K562 (cell line): ENCODE measurements at regions not wholly inside any gene's neighbourhood (a gene's known extent, or its start where the extent isn't known, plus 50 kb on each side); places are given as distances from the start of the nearest gene placed in this dataset.

Experiments used
- ATAC-seq: fragments of 200-7000 bp; cut with Tn5 transposase; 3 replicates; pipeline ENCODE4 v1.9.1; 2020; ENCODE audit warnings: moderate library complexity
- BruUV-seq: library from RNA; stranded (reverse); fragments of 400-500 nt; replicated peaks from 2 replicates; lab custom pipeline; 2021; lab: Mats Ljungman, UMichigan
- CTCF ChIA-PET: fragments of 300-600 bp; formaldehyde crosslinking; extraction: SDS; loops from one replicate; lab custom pipeline; 2021; ENCODE audit warnings: low intra/inter-chr PET ratio; lab: Yijun Ruan, JAX
- POLR2A ChIA-PET: fragments of 300-600, 350-650 bp; sonication (Branson Sonifier 250); formaldehyde crosslinking; extraction: SDS; loops from one replicate; lab custom pipeline; 2021; ENCODE audit warnings: antibody characterized with exemption, inconsistent platforms; lab: Yijun Ruan, JAX
- DNase-seq, 4 experiments: peaks; one replicate each; pipeline versions ENCODE4 v3.0.0 to v3.0.0-alpha.2; 2011 to 2018; ENCODE audit warnings: low spot score in 3 of 4, mixed read lengths in 3 of 4; ENCODE audit errors: extremely low read depth in 1 of 4
- FAIRE-seq: peaks from 2 replicates; lab custom pipeline; 2011; peaks lifted over from hg19 to GRCh38; lab: Jason Lieb, UNC
- H2AFZ ChIP-seq: 2 replicates; pipeline ENCODE4 v1.6.0; 2011; ENCODE audit warnings: low read depth, low read length, control low read depth, inconsistent platforms
- H3K27ac ChIP-seq: fragments of 200-600 bp; 3 replicates; pipeline ENCODE4 v1.8.0; 2011; ENCODE audit warnings: low read depth, mild to moderate bottlenecking, control low read depth, inconsistent platforms, low read length, moderate library complexity, mixed read lengths; ENCODE audit errors: extremely low read depth
- H3K27me3 ChIP-seq, 2 experiments: fragments of 300-600 bp in 1 of 2; 2 replicates in 1 of 2; 3 replicates in 1 of 2; pipeline versions ENCODE4 v1.6.0 to v1.8.0; 2011; ENCODE audit warnings: inconsistent platforms in 2 of 2, low read length in 2 of 2, mild to moderate bottlenecking in 1 of 2, mixed read lengths in 1 of 2, moderate library complexity in 1 of 2; ENCODE audit not compliant: control insufficient read depth in 2 of 2, insufficient read depth in 2 of 2
- H3K36me3 ChIP-seq: fragments of 300-600 bp; 3 replicates; pipeline ENCODE4 v1.8.0; 2011; ENCODE audit warnings: mild to moderate bottlenecking, low read length, inconsistent platforms; ENCODE audit not compliant: control insufficient read depth, insufficient read depth
- H3K4me1 ChIP-seq, 2 experiments: fragments of 200-600 bp in 1 of 2; replicated peaks in 1 of 2; 2 replicates in 1 of 2; 3 replicates in 1 of 2; pipeline versions ENCODE4 v1.5.1 to v1.8.0; 2011; ENCODE audit warnings: inconsistent platforms in 2 of 2, low read length in 2 of 2, mild to moderate bottlenecking in 1 of 2, mixed read lengths in 1 of 2, moderate library complexity in 1 of 2; ENCODE audit not compliant: control insufficient read depth in 2 of 2, insufficient read depth in 2 of 2
- H3K4me2 ChIP-seq: 2 replicates; pipeline ENCODE4 v1.6.1; 2011; ENCODE audit warnings: low read length, control low read depth, inconsistent platforms, mixed read lengths; ENCODE audit not compliant: insufficient read depth
- H3K4me3 ChIP-seq: fragments of 200-600 bp; sonication (generic), shearing (Covaris generic); 2 replicates; pipeline ENCODE4 v1.5.1; 2016; ENCODE audit warnings: control low read depth, inconsistent platforms
- H3K79me2 ChIP-seq: fragments of 200-600 bp; 3 replicates; pipeline ENCODE4 v1.8.0; 2011; ENCODE audit warnings: low read length, inconsistent platforms; ENCODE audit not compliant: control insufficient read depth, insufficient read depth
- H3K9ac ChIP-seq, 2 experiments: 2 replicates each; pipeline versions ENCODE4 v1.6.0 to v1.6.1; 2011; ENCODE audit warnings: low read depth in 2 of 2, low read length in 2 of 2, control low read depth in 1 of 2, inconsistent platforms in 1 of 2, mild to moderate bottlenecking in 1 of 2, mixed read lengths in 1 of 2; ENCODE audit not compliant: insufficient read depth in 1 of 2
- H3K9me1 ChIP-seq: one replicate; pipeline ENCODE4 v1.6.0; 2011; ENCODE audit warnings: inconsistent platforms, mild to moderate bottlenecking, low read length, moderate library complexity; ENCODE audit not compliant: control insufficient read depth, insufficient read depth
- H3K9me3 ChIP-seq: replicated peaks from 2 replicates; pipeline ENCODE4 v1.5.1; 2011; ENCODE audit warnings: low read depth, low read length, inconsistent platforms; ENCODE audit not compliant: control insufficient read depth, insufficient read depth
- H4K20me1 ChIP-seq: replicated peaks from 2 replicates; pipeline ENCODE4 v1.6.1; 2011; ENCODE audit warnings: low read length, inconsistent platforms, mixed read lengths; ENCODE audit not compliant: control insufficient read depth, insufficient read depth
- ARID4B ChIP-seq: sonication (generic); formaldehyde crosslinking; IDR thresholded peaks from 2 replicates; pipeline ENCODE4 v1.8.0; 2022; ENCODE audit warnings: mild to moderate bottlenecking, missing genetic modification reagents
- BRF1 ChIP-seq: IDR thresholded peaks from 3 replicates; pipeline ENCODE4 v1.6.1; 2011; ENCODE audit warnings: borderline replicate concordance, mild to moderate bottlenecking; ENCODE audit not compliant: insufficient read length; ENCODE audit errors: extremely low read depth
- CCAR2 ChIP-seq: fragments of 200-400 bp; formaldehyde crosslinking; IDR thresholded peaks from 2 replicates; pipeline ENCODE4 v1.6.1; 2017; ENCODE audit warnings: mild to moderate bottlenecking, low read depth, low read length
- CHD2 ChIP-seq: IDR thresholded peaks from 2 replicates; pipeline ENCODE4 v1.6.1; 2011; ENCODE audit warnings: low read depth, low read length
- EWSR1 ChIP-seq: fragments of 450-650 bp; IDR thresholded peaks from 2 replicates; pipeline ENCODE4 v1.6.1; 2018; ENCODE audit warnings: borderline replicate concordance, mild to moderate bottlenecking, low read depth, moderate library complexity; ENCODE audit not compliant: partially characterized antibody
- MEF2A ChIP-seq: IDR thresholded peaks from 2 replicates; pipeline ENCODE4 v1.6.1; 2011; ENCODE audit warnings: low read depth, mild to moderate bottlenecking, low read length, moderate library complexity; ENCODE audit not compliant: control insufficient read depth
- ZNF41 ChIP-seq: fragments of 250-450 bp; sonication (Bioruptor Pico); conservative IDR thresholded peaks from 2 replicates; pipeline ENCODE4 v1.4.0; 2020; ENCODE audit warnings: mild to moderate bottlenecking
- WGBS: fragments of 100-300 bp; shearing (Covaris generic); methylation state at CpG from one replicate; pipeline ENCODE4 v1.1.6; 2016; ENCODE audit warnings: low coverage, mixed read lengths; ENCODE audit not compliant: insufficient coverage; ENCODE audit errors: missing lambda C conversion rate; 5-methylcytosine and 5-hydroxymethylcytosine counted together
- in situ Hi-C: fragments of 300-500 bp; cut with MboI; formaldehyde crosslinking; loops from 4 replicates; pipeline ENCODE4 v1.15.0; 2018; ENCODE audit warnings: inconsistent platforms, mixed read lengths
- intact Hi-C: fragments of 100-400 bp; cut with micrococcal nuclease; formaldehyde crosslinking; loops from 2 replicates; pipeline ENCODE4 v1.14.2; 2022
- TF ChIP-seq, protein P1 (sequence below): fragments of 250-450 bp; sonication (Bioruptor Pico); IDR thresholded peaks from 2 replicates; pipeline ENCODE4 v1.5.0; 2022; ENCODE audit warnings: mild to moderate bottlenecking
- TF ChIP-seq, protein P2 (sequence below): sonication (generic); formaldehyde crosslinking; IDR thresholded peaks from 2 replicates; pipeline ENCODE4 v1.8.1; 2023; ENCODE audit warnings: mild to moderate bottlenecking, missing genetic modification reagents
- TF ChIP-seq, protein P3 (sequence below): sonication (generic); formaldehyde crosslinking; IDR thresholded peaks from 2 replicates; pipeline ENCODE4 v1.8.0; 2022; ENCODE audit warnings: mild to moderate bottlenecking, low read depth, missing genetic modification reagents

DNA sequence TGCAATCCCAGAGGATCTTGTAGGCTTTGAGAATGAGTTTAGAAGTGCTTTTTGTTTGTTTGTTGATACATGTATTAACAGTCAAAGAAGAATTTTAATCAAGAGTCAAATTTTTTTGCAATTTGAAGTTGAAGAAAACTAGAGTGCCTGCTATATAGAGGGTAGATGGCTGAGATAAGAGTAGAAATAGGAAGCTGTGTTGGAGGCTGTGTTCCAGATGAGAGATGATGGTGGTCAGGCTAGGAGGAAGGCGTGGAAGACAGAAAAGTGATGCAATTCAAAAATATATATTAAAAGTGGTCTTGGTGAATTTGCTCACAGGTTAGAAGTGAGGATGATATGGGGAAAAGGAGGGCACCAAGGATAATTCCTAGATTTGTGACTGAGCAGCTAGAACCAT is 978.3 kb downstream of the BCL11A start (continued):
- no peak for TF ChIP-seq EWSR1
- TF ChIP-seq, all 486 proteins: peak for 0

DNA sequence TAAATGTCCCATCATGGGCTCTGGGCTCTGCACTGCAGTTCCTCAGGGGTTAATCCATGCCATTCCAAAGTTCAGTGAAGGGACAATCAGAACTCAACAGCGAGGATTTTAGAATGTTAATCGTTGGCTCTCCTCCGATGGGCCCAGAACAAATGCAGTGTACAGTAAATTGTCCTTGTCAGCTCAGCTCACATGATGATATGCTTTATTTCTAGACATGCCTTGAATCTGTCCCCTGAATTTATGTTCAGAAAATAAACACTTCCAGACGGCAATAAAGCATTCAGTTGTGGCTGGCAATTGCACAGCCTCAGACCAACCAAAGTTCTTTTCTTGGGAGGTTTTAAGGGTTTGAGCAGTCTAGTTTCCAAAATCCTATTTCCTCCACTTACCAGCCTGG is 981.2 kb downstream of the BCL11A start:
- DNase-seq (no peak), FAIRE-seq (no peak), ATAC-seq (no peak)
- Histone ChIP-seq H4K20me1 (no peaks in the 10 kb centered on the region), H2AFZ (no peak overlapping the region), H3K9me3 (no peaks in the 10 kb centered on the region), H3K4me3 (no peak overlapping the region), H3K79me2 (no peaks in the 10 kb centered on the region), H3K9ac (no peak overlapping the region), H3K9me1 (no peaks in the 10 kb centered on the region), H3K36me3 (no peaks in the 10 kb centered on the region), H3K27ac (no peak overlapping the region), H3K4me1 (no peaks in the 10 kb centered on the region), H3K27me3 (no peaks in the 10 kb centered on the region), H3K4me2 (no peak overlapping the region)
- BruUV-seq = no TSS peak
- in situ Hi-C loops (no loop called here), intact Hi-C loops (no loop called here)
- WGBS = 7% methylated on average over 4 of the region's 4 CpGs
- POLR2A ChIA-PET = no interaction called here
- CTCF ChIA-PET = no interaction called here
- TF ChIP-seq, protein P1, sequence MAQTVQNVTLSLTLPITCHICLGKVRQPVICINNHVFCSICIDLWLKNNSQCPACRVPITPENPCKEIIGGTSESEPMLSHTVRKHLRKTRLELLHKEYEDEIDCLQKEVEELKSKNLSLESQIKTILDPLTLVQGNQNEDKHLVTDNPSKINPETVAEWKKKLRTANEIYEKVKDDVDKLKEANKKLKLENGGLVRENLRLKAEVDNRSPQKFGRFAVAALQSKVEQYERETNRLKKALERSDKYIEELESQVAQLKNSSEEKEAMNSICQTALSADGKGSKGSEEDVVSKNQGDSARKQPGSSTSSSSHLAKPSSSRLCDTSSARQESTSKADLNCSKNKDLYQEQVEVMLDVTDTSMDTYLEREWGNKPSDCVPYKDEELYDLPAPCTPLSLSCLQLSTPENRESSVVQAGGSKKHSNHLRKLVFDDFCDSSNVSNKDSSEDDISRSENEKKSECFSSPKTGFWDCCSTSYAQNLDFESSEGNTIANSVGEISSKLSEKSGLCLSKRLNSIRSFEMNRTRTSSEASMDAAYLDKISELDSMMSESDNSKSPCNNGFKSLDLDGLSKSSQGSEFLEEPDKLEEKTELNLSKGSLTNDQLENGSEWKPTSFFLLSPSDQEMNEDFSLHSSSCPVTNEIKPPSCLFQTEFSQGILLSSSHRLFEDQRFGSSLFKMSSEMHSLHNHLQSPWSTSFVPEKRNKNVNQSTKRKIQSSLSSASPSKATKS (CRISPR knock-in tag) = no peak
- TF ChIP-seq, protein P2, sequence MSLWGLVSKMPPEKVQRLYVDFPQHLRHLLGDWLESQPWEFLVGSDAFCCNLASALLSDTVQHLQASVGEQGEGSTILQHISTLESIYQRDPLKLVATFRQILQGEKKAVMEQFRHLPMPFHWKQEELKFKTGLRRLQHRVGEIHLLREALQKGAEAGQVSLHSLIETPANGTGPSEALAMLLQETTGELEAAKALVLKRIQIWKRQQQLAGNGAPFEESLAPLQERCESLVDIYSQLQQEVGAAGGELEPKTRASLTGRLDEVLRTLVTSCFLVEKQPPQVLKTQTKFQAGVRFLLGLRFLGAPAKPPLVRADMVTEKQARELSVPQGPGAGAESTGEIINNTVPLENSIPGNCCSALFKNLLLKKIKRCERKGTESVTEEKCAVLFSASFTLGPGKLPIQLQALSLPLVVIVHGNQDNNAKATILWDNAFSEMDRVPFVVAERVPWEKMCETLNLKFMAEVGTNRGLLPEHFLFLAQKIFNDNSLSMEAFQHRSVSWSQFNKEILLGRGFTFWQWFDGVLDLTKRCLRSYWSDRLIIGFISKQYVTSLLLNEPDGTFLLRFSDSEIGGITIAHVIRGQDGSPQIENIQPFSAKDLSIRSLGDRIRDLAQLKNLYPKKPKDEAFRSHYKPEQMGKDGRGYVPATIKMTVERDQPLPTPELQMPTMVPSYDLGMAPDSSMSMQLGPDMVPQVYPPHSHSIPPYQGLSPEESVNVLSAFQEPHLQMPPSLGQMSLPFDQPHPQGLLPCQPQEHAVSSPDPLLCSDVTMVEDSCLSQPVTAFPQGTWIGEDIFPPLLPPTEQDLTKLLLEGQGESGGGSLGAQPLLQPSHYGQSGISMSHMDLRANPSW = no peak
- TF ChIP-seq ARID4B (CRISPR knock-in tag) (no peak), ZNF41 (CRISPR knock-in tag) (no peak), CHD2 (no peak), MEF2A (no peak), BRF1 (no peak), CCAR2 (no peak)
- TF ChIP-seq, protein P3, sequence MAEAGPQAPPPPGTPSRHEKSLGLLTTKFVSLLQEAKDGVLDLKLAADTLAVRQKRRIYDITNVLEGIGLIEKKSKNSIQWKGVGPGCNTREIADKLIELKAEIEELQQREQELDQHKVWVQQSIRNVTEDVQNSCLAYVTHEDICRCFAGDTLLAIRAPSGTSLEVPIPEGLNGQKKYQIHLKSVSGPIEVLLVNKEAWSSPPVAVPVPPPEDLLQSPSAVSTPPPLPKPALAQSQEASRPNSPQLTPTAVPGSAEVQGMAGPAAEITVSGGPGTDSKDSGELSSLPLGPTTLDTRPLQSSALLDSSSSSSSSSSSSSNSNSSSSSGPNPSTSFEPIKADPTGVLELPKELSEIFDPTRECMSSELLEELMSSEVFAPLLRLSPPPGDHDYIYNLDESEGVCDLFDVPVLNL (CRISPR knock-in tag) = no peak
